ENCODE measurements at regions not wholly inside any gene's neighbourhood (a gene's known extent, or its start where the extent isn't known, plus 50 kb on each side); places are given as distances from the start of the nearest gene placed in this dataset.
A peak's percentile ranks its signal among the peaks of the same experiment; 100 is the strongest.

DNA sequence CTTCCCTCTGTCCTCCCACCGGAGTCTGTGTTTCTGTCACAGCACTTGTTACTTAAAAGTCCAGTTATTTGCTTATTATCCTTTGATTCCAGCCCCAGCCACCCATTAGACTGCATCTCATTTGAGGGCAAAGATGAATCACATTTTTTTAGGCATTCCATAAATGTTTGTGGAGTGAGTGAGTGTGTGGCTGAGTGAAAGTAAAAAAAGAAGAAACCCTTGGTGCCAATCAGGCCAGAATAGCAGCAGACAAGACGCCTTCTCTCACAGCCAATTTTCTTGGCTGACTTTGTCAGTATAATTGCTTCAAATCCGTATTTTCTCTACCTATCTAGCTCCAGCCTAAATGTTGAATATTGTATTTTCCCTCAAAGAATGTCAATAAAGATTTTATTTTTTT is 613.0 kb upstream of the WWC1 start:
- TF ChIP-seq, protein P1, sequence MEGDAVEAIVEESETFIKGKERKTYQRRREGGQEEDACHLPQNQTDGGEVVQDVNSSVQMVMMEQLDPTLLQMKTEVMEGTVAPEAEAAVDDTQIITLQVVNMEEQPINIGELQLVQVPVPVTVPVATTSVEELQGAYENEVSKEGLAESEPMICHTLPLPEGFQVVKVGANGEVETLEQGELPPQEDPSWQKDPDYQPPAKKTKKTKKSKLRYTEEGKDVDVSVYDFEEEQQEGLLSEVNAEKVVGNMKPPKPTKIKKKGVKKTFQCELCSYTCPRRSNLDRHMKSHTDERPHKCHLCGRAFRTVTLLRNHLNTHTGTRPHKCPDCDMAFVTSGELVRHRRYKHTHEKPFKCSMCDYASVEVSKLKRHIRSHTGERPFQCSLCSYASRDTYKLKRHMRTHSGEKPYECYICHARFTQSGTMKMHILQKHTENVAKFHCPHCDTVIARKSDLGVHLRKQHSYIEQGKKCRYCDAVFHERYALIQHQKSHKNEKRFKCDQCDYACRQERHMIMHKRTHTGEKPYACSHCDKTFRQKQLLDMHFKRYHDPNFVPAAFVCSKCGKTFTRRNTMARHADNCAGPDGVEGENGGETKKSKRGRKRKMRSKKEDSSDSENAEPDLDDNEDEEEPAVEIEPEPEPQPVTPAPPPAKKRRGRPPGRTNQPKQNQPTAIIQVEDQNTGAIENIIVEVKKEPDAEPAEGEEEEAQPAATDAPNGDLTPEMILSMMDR (IDR thresholded peaks at IDR 0.05; ENCODE audit: insufficient read depth, low read depth, low read length, missing control alignments): no peak
- DNase-seq (ENCODE audit: low read depth): no peak

DNA sequence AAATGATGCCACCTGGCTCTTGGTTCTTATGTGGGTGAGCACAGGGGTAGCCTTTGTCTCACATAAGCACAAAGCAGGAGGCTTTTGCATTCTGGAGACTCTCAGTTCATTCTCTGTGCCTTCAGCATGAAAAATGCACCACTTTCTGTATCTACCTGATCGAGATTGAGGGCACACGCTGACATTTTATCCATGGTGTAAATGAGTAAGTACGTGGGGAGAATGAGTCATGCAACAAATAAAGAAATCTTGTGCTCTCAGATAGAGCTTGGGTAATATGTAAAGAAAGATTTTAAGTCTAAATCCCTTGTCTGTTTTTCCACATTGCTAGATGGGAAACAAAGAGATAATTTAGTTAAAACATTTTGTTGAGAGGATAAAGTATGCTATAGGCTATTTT is 607.2 kb upstream of the WWC1 start:
- TF ChIP-seq, protein P1 (IDR thresholded peaks at IDR 0.05; ENCODE audit: insufficient read depth, low read depth, low read length, missing control alignments): no peak
- no peak overlapping the region for H3K4me3 ChIP-seq (ENCODE audit: low read length)
- peak; percentile 75 for DNase-seq (ENCODE audit: low read depth)

More for the DNA sequence above, 613.0 kb upstream of the WWC1 start:
- H3K4me3 ChIP-seq (ENCODE audit: low read length): no peak overlapping the region

DNA sequence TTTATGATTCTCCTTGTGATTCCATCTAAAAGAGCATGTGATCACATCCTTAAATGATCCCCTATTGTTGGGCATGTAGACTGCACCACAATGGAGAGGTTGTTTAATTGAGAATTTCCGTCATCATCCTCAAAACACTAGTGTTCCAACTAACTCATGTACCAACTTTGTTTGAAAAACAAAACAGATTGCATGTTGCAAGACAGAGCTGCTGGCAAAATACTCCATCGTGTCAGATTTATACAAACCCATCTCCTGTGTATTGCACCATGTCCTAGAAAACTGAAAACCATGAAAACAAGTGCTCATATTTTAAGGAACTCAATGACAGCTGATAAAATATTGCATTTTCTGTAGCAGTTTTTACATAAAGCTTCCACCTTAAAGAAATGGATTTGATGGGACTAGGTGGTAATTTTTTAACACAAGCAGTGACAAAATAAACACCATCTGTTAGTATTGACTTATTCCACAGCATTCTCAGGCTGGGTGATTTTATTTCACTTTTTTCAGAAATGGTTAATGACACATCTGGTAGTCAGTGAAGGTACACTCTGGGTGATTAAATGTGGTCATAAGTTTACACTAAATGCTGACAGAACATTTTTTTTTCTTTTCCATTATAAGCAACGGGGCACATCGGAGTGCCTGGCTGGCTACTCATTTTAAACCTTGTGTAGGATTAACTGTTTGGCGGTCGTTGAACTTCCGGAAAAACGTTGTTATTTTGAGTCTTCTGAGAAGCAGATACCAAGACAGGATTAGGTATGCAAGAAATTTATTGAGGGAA is 602.9 kb upstream of the WWC1 start:
- H3K4me3 ChIP-seq (ENCODE audit: low read length): no peak overlapping the region
- peak; percentile 46 for DNase-seq (ENCODE audit: low read depth)
- TF ChIP-seq, protein P1 (IDR thresholded peaks at IDR 0.05; ENCODE audit: insufficient read depth, low read depth, low read length, missing control alignments): no peak

DNA sequence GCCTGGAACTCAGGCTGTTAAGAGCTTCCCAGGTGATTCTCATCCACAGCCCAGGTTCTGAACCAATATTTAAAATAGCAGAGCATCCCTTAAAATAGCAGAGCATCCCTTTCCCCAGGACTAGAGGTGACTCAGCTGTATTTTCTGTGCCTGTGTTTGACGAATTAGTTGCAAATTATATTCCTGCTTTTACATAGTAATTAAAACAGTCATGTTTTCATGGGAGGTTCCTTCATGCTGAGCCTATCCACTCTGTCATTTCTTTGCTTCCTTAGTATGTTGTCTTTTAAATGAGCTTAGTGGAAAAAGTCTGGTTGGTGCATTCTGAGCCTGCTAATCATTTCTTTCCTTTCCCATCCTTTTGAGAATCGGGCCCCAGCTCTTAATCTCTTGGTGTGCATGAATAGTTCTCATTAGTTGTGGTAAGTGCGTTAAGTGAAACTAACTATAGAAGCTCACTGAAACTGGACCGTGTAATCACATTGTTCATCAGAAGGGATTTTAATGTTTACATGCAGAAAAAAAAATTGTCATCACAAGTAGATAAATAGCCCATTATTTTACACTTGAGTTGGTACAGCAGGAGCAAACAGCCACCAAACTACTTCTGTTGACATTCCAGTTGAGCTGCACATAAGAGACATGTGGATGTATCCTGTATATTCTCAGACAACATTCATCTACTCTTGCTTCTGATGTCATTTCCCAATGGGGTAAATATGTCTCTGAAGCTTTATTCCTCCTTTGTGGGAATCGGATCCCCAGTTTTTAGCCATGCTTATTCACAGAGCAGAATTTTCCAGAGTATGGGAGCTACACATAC is 596.9 kb upstream of the WWC1 start:
- DNase-seq (ENCODE audit: low read depth): no peak
- H3K4me3 ChIP-seq (ENCODE audit: low read length): no peak overlapping the region
- TF ChIP-seq, protein P1 (IDR thresholded peaks at IDR 0.05; ENCODE audit: insufficient read depth, low read depth, low read length, missing control alignments): no peak

DNA sequence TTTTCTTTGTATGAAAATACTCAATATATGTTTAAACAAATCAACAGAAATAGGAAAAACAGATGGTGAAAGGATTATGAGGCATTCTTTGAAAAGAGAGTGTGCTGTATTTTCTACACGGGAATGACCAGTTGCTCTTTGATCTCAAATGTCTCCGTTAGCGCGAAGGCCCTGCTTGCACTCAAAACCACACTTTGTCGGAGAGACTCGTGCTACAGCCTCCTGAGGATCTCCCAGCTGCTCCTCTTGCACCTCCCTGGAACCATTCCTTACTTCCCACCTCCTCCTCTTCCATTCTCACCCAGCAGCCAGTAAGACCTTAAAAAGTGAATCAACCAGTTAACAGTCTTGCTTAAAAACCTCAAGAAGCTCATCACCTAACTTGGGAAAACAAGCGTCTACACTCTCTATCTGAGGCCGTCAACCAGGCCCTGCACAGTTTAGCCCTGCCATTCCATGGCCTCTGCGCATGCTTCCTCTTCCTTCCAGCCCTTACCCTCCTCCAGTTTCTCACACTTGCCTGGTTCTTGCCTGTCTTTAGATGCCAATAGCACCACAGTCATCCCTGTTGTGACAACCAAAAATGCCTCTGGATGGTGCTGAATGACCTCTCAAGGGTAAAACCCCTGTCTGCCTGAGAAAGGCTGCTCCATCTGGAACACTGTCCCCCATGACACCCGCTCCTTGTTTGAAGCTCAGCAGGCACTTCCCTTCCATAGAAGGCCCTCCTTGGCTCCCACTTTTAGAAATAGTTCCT is 594.7 kb upstream of the WWC1 start:
- H3K4me3 ChIP-seq (ENCODE audit: low read length): no peak overlapping the region
- no peak for DNase-seq (ENCODE audit: low read depth)
- TF ChIP-seq, protein P1 (IDR thresholded peaks at IDR 0.05; ENCODE audit: insufficient read depth, low read depth, low read length, missing control alignments): no peak

DNA sequence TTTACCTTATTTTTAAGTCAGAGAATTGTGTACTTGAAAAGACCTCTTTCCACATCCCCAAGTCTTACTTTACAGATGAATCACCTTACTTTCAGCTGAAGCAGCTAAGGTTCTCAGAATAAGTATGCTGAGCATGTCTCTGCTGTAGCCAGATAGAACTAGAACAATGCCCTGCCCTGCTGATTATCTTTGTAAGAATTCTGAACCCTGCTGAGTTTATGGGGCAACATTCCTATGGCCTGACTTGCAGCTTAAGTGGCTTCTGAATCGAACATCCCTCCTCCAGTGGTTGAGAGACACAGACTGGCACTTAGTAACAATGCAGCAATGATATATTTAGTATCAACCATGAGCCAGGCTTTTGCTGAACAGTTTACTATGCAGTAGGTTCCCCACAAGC is 592.0 kb upstream of the WWC1 start:
- TF ChIP-seq, protein P1 (IDR thresholded peaks at IDR 0.05; ENCODE audit: insufficient read depth, low read depth, low read length, missing control alignments): no peak
- H3K4me3 ChIP-seq (ENCODE audit: low read length): no peak overlapping the region
- peak; percentile 100 for DNase-seq (ENCODE audit: low read depth)
